ENCODE measurements at regions not wholly inside any gene's neighbourhood (a gene's known extent, or its start where the extent isn't known, plus 50 kb on each side); places are given as distances from the start of the nearest gene placed in this dataset.
"Not testable (repeated sequence)": the region's sequence is repeated elsewhere in the genome, so short reads cannot be mapped to it uniquely, and the experiment has no call there.

GRCh38 chr10:6926971-6927370 is 346.9 kb upstream of the PRKCQ start:
- no peaks in the 10 kb centered on the region for H3K9me3 Mint-ChIP-seq
- POLR2A ChIA-PET: interaction anchor here (0.6 to 2.1 kb wide), 3 partner anchors 482 to 592 kb away, joined by 3 to 8 read pairs (median 4); partner anchors contain the start of gene SFMBT2
- peak overlapping the region in 4 of 10 donors; percentile 33 to 84 (median 59) for H3K27ac Mint-ChIP-seq
- peaks cover 21 to 58% (median 37%) of the 10 kb centered on the region in 4 donors for H3K4me1 Mint-ChIP-seq
- H3K27me3 Mint-ChIP-seq: peaks cover 9 to 46% (median 29%) of the 10 kb centered on the region in 5 donors
- ATAC-seq (no peak), DNase-seq (no peak)
- H3K36me3 Mint-ChIP-seq: no peaks in the 10 kb centered on the region
- H3K4me3 Mint-ChIP-seq: peak overlapping the region; percentile 33 to 91 (median 69)

- Mint-ChIP-seq H3K27me3 (peaks cover 9 to 39% (median 26%) of the 10 kb centered on the region in 5 donors), H3K4me1 (peaks cover 24 to 64% (median 42%) of the 10 kb centered on the region in 4 donors), H3K9me3 (no peaks in the 10 kb centered on the region), H3K36me3 (no peaks in the 10 kb centered on the region), H3K27ac (peak overlapping the region in 1 of 10 donors; percentile 75), H3K4me3 (peak overlapping the region in 4 of 10 donors; percentile 6 to 73 (median 38))
- ATAC-seq (no peak), DNase-seq (no peak)
- POLR2A ChIA-PET: interaction anchor here (0.7 kb wide), 1 partner anchor 16 kb away, joined by 3 read pairs; no protein-coding TSS in a partner anchor
Measured at GRCh38 chr10:6925146-6925545, 345.1 kb upstream of the PRKCQ start.

GRCh38 chr10:6924166-6924565 is 344.1 kb upstream of the PRKCQ start:
- Mint-ChIP-seq H3K27me3 (peaks cover 8 to 29% (median 20%) of the 10 kb centered on the region in 5 donors), H3K27ac (no peak overlapping the region), H3K9me3 (no peaks in the 10 kb centered on the region), H3K4me1 (peaks cover 25 to 61% (median 45%) of the 10 kb centered on the region in 4 donors), H3K4me3 (no peak overlapping the region), H3K36me3 (no peaks in the 10 kb centered on the region)
- ATAC-seq: no peak
- no peak for DNase-seq
- POLR2A ChIA-PET: interaction anchor here (0.5 to 0.6 kb wide), 2 partner anchors 503 to 1105 kb away, joined by 4 to 6 read pairs; no protein-coding TSS in a partner anchor

GRCh38 chr10:6921026-6921425 is 340.9 kb upstream of the PRKCQ start:
- ATAC-seq, H3K4me3 Mint-ChIP-seq, DNase-seq, H3K27ac Mint-ChIP-seq, H3K9me3 Mint-ChIP-seq, H3K36me3 Mint-ChIP-seq, POLR2A ChIA-PET: not testable (repeated sequence)
- peaks cover 6 to 34% (median 25%) of the 10 kb centered on the region in 5 donors for H3K27me3 Mint-ChIP-seq
- H3K4me1 Mint-ChIP-seq: peaks cover 8 to 43% (median 20%) of the 10 kb centered on the region in 4 donors

- Mint-ChIP-seq H3K4me1 (peaks cover 8 to 37% (median 14%) of the 10 kb centered on the region in 4 donors), H3K4me3 (peak overlapping the region in 4 of 10 donors; percentile 7 to 55 (median 42)), H3K9me3 (no peaks in the 10 kb centered on the region), H3K27me3 (peaks cover 5 to 28% (median 20%) of the 10 kb centered on the region in 5 donors), H3K36me3 (no peaks in the 10 kb centered on the region), H3K27ac (peak overlapping the region in 4 of 10 donors; percentile 6 to 38 (median 25))
- POLR2A ChIA-PET: no interaction called here
- ATAC-seq (peak; percentile 100), DNase-seq (peak; percentile 56 to 88 (median 70))
Measured at GRCh38 chr10:6920072-6921019, 340.3 kb upstream of the PRKCQ start.

- Mint-ChIP-seq H3K36me3 (no peaks in the 10 kb centered on the region), H3K27ac (no peak overlapping the region), H3K4me3 (no peak overlapping the region), H3K9me3 (no peaks in the 10 kb centered on the region), H3K27me3 (peaks cover 1 to 17% (median 14%) of the 10 kb centered on the region in 5 donors), H3K4me1 (peaks cover 5 to 26% (median 12%) of the 10 kb centered on the region in 4 donors)
- DNase-seq (no peak), ATAC-seq (no peak)
- POLR2A ChIA-PET: interaction anchor here (0.6 to 1.1 kb wide), 2 partner anchors 278 to 492 kb away, joined by 3 to 4 read pairs; partner anchors contain the start of gene SFMBT2
Measured at GRCh38 chr10:6919077-6919476, 339.0 kb upstream of the PRKCQ start.

GRCh38 chr10:6918305-6918704 is 338.2 kb upstream of the PRKCQ start:
- peak; percentile 38 to 81 (median 63) for DNase-seq
- POLR2A ChIA-PET: interaction anchor here (1.1 kb wide), 1 partner anchor 493 kb away, joined by 4 read pairs; the partner anchor contains the start of gene SFMBT2
- H3K4me1 Mint-ChIP-seq: peaks cover 5 to 23% (median 12%) of the 10 kb centered on the region in 4 donors
- H3K9me3 Mint-ChIP-seq: no peaks in the 10 kb centered on the region
- no peak overlapping the region for H3K4me3 Mint-ChIP-seq
- ATAC-seq: peak; percentile 47 to 49
- H3K27me3 Mint-ChIP-seq: peaks cover 1 to 17% (median 14%) of the 10 kb centered on the region in 5 donors
- no peak overlapping the region for H3K27ac Mint-ChIP-seq
- H3K36me3 Mint-ChIP-seq: no peaks in the 10 kb centered on the region

GRCh38 chr10:6917125-6917524 is 337.0 kb upstream of the PRKCQ start:
- Mint-ChIP-seq H3K27me3 (peaks cover 1 to 17% (median 12%) of the 10 kb centered on the region in 5 donors), H3K4me1 (peaks cover 5 to 23% (median 12%) of the 10 kb centered on the region in 4 donors), H3K36me3 (no peaks in the 10 kb centered on the region), H3K4me3 (no peak overlapping the region), H3K27ac (no peak overlapping the region), H3K9me3 (no peaks in the 10 kb centered on the region)
- no peak for ATAC-seq
- no peak for DNase-seq
- POLR2A ChIA-PET: no interaction called here

- no peak overlapping the region for H3K27ac Mint-ChIP-seq
- no peak for ATAC-seq
Measured at GRCh38 chr10:6916601-6917000, 336.5 kb upstream of the PRKCQ start.

GRCh38 chr10:6915307-6915706 is 335.2 kb upstream of the PRKCQ start:
- H3K27ac Mint-ChIP-seq: no peak overlapping the region
- peaks cover 5 to 19% (median 8%) of the 10 kb centered on the region in 4 donors for H3K4me1 Mint-ChIP-seq
- H3K9me3 Mint-ChIP-seq: no peaks in the 10 kb centered on the region
- peaks cover 1 to 17% (median 12%) of the 10 kb centered on the region in 5 donors for H3K27me3 Mint-ChIP-seq
- DNase-seq (no peak), ATAC-seq (no peak)
- H3K4me3 Mint-ChIP-seq: no peak overlapping the region
- no peaks in the 10 kb centered on the region for H3K36me3 Mint-ChIP-seq
- POLR2A ChIA-PET: interaction anchor here (0.6 kb wide), 1 partner anchor 70 kb away, joined by 3 read pairs; no protein-coding TSS in a partner anchor

More at GRCh38 chr10:6916601-6917000, 336.5 kb upstream of the PRKCQ start:
- Mint-ChIP-seq H3K36me3 (no peaks in the 10 kb centered on the region), H3K9me3 (no peaks in the 10 kb centered on the region), H3K27me3 (peaks cover 1 to 17% (median 12%) of the 10 kb centered on the region in 5 donors), H3K4me1 (peaks cover 6 to 23% (median 12%) of the 10 kb centered on the region in 4 donors), H3K4me3 (peak overlapping the region in 1 of 10 donors; percentile 8)
- POLR2A ChIA-PET: no interaction called here
- no peak for DNase-seq

- POLR2A ChIA-PET: no interaction called here
- Mint-ChIP-seq H3K36me3 (peaks cover 0 to 7% (median 3%) of the 10 kb centered on the region in 3 donors), H3K4me3 (no peak overlapping the region), H3K9me3 (peaks cover 0 to 6% (median 0%) of the 10 kb centered on the region in 9 donors), H3K27me3 (peaks cover 0 to 14% (median 8%) of the 10 kb centered on the region in 5 donors), H3K27ac (no peak overlapping the region), H3K4me1 (peaks cover 0 to 8% (median 1%) of the 10 kb centered on the region in 4 donors)
- DNase-seq: no peak
- no peak for ATAC-seq
Measured at GRCh38 chr10:6912929-6913328, 332.9 kb upstream of the PRKCQ start.

- POLR2A ChIA-PET: no interaction called here
- no peak for ATAC-seq
- Mint-ChIP-seq H3K27ac (no peak overlapping the region), H3K4me3 (no peak overlapping the region), H3K27me3 (peaks cover 0 to 9% (median 5%) of the 10 kb centered on the region in 5 donors), H3K9me3 (peaks cover 0 to 6% (median 0%) of the 10 kb centered on the region in 9 donors), H3K4me1 (peaks cover 0 to 8% (median 1%) of the 10 kb centered on the region in 4 donors), H3K36me3 (peaks cover 0 to 7% (median 4%) of the 10 kb centered on the region in 3 donors)
- DNase-seq: no peak
Measured at GRCh38 chr10:6912424-6912823, 332.3 kb upstream of the PRKCQ start.

Measured in naive thymus-derived CD8-positive, alpha-beta T cell (primary cell).